Erythroblast (primary cell): ENCODE measurements at regions not wholly inside any gene's neighbourhood (a gene's known extent, or its start where the extent isn't known, plus 50 kb on each side); places are given as distances from the start of the nearest gene placed in this dataset.
"Not testable (repeated sequence)": the region's sequence is repeated elsewhere in the genome, so short reads cannot be mapped to it uniquely, and the experiment has no call there.

Source experiments
- GATA1 ChIP-seq: IDR thresholded peaks from 2 replicates; pipeline ENCODE4 v1.6.1; 2011; ENCODE audit warnings: low read depth, mild to moderate bottlenecking, control low read depth, low read length, moderate library complexity
- POLR2A ChIP-seq: IDR thresholded peaks from 2 replicates; pipeline ENCODE4 v1.6.1; 2011; ENCODE audit warnings: mild to moderate bottlenecking, low read length

GRCh38 chr1:190837200-190837599 is 359.5 kb upstream of the BRINP3 start:
- not testable (repeated sequence) for TF ChIP-seq POLR2A, GATA1
